Thoracic aorta (tissue), 2 donors: ENCODE measurements at regions not wholly inside any gene's neighbourhood (a gene's known extent, or its start where the extent isn't known, plus 50 kb on each side); places are given as distances from the start of the nearest gene placed in this dataset.

Source experiments
- ATAC-seq: fragments of 150-250 bp; one replicate; pipeline ENCODE4 v1.8.0; 2017; ENCODE audit warnings: low read depth; ENCODE audit not compliant: insufficient number of reproducible peaks, low FRiP score
- DNase-seq: peaks from one replicate; pipeline ENCODE4 v3.0.0-alpha.2; 2020; ENCODE audit warnings: low spot score
- H3K27ac ChIP-seq, 2 donors: fragments of 200-600 bp; sonication (generic); 1 replicate in 1 of 2; 2 replicates in 1 of 2; pipeline ENCODE4 v1.5.1; 2016; ENCODE audit warnings: mild to moderate bottlenecking in 2 of 2, moderate library complexity in 2 of 2
- H3K27me3 ChIP-seq: fragments of 200-600 bp; sonication (generic); replicated peaks from 2 replicates; pipeline ENCODE4 v1.6.0; 2016; ENCODE audit warnings: mild to moderate bottlenecking; ENCODE audit not compliant: insufficient read depth
- H3K36me3 ChIP-seq: fragments of 200-600 bp; sonication (generic); one replicate; pipeline ENCODE4 v1.5.1; 2016
- H3K4me1 ChIP-seq, 2 donors: fragments of 200-600 bp; sonication (generic); 1 replicate in 1 of 2; 2 replicates in 1 of 2; pipeline versions ENCODE4 v1.5.1 to v1.6.0; 2016; ENCODE audit warnings: low read depth in 2 of 2, mild to moderate bottlenecking in 1 of 2; ENCODE audit not compliant: control insufficient read depth in 1 of 2
- H3K4me3 ChIP-seq: fragments of 200-600 bp; sonication (generic); 2 replicates; pipeline ENCODE4 v1.5.1; 2016; ENCODE audit warnings: mild to moderate bottlenecking
- H3K9me3 ChIP-seq: fragments of 200-600 bp; sonication (generic); 2 replicates; pipeline ENCODE4 v1.5.1; 2016
- TF ChIP-seq, protein P1 (sequence below): fragments of 200-600 bp; sonication (generic); IDR thresholded peaks from one replicate; pipeline ENCODE4 v1.5.1; 2019; ENCODE audit warnings: antibody characterized with exemption

DNA sequence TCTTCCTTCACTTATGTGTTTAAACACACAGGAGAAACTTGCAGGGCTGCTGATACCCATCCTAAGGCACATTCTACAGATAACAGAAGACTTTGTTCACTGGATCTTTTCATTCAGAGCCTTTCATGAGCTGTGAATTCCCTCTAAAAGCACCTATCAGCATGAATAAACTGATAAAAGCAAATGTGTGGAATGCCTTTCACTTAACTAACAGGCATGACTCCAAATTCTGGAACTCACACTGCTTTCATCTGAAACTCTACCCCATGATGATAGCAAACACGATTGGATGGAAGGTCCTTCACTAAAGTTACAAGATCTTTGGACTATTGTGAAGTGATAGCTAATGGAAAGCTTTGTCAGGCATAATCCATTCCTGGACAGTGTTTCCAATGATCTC, 457.3 kb downstream of the EFNB2 start:
- Histone ChIP-seq H3K27me3 (no peaks in the 10 kb centered on the region), H3K4me3 (no peak overlapping the region), H3K36me3 (no peaks in the 10 kb centered on the region), H3K4me1 (no peaks in the 10 kb centered on the region), H3K27ac (no peak overlapping the region), H3K9me3 (no peaks in the 10 kb centered on the region)
- DNase-seq (no peak), ATAC-seq (no peak)
- TF ChIP-seq, protein P1, sequence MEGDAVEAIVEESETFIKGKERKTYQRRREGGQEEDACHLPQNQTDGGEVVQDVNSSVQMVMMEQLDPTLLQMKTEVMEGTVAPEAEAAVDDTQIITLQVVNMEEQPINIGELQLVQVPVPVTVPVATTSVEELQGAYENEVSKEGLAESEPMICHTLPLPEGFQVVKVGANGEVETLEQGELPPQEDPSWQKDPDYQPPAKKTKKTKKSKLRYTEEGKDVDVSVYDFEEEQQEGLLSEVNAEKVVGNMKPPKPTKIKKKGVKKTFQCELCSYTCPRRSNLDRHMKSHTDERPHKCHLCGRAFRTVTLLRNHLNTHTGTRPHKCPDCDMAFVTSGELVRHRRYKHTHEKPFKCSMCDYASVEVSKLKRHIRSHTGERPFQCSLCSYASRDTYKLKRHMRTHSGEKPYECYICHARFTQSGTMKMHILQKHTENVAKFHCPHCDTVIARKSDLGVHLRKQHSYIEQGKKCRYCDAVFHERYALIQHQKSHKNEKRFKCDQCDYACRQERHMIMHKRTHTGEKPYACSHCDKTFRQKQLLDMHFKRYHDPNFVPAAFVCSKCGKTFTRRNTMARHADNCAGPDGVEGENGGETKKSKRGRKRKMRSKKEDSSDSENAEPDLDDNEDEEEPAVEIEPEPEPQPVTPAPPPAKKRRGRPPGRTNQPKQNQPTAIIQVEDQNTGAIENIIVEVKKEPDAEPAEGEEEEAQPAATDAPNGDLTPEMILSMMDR: no peak

DNA sequence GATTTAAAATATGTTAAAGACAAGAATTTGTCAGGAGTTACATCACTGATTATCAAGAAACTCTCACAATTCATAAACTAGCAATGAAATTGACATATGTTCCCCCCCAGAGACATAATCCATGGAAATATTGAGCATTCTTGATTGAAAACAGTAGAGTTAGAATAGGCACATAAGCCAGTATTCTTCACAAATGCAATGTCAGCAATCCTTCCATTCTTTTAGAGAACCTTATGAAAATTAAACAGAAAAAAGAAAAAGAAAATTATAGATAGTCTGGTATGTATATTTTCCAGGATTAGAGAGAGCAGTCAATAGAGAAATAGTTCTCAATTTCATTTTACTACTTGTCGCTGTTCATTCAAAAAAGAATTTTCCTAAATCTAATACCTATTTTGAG, 458.4 kb downstream of the EFNB2 start:
- TF ChIP-seq, protein P1: no peak
- H3K4me1 ChIP-seq: no peaks in the 10 kb centered on the region
- H3K27me3 ChIP-seq: no peaks in the 10 kb centered on the region
- DNase-seq (no peak), ATAC-seq (no peak)
- H3K36me3 ChIP-seq: no peaks in the 10 kb centered on the region
- H3K4me3 ChIP-seq: no peak overlapping the region
- no peaks in the 10 kb centered on the region for H3K9me3 ChIP-seq
- no peak overlapping the region for H3K27ac ChIP-seq

DNA sequence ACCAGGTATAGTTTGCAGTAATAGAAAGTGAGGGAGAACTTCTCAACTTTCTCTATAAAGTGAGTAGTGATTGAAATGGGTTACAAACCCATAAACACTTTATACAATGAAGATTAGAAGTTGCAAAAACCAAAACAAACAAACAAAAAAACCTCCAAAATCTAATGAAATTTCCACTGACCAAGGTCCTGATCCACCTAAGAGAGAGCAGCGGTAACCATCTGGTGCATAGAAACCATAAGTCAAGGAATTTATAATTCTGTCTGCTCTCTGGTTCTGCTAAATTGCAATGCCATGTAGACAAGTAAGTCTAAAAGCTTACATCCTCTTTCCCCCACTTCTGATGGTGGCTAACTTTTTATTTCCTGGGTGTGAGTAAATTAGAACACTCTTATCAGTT, 463.4 kb downstream of the EFNB2 start:
- H3K9me3 ChIP-seq: no peaks in the 10 kb centered on the region
- ATAC-seq: no peak
- TF ChIP-seq, protein P1: no peak

DNA sequence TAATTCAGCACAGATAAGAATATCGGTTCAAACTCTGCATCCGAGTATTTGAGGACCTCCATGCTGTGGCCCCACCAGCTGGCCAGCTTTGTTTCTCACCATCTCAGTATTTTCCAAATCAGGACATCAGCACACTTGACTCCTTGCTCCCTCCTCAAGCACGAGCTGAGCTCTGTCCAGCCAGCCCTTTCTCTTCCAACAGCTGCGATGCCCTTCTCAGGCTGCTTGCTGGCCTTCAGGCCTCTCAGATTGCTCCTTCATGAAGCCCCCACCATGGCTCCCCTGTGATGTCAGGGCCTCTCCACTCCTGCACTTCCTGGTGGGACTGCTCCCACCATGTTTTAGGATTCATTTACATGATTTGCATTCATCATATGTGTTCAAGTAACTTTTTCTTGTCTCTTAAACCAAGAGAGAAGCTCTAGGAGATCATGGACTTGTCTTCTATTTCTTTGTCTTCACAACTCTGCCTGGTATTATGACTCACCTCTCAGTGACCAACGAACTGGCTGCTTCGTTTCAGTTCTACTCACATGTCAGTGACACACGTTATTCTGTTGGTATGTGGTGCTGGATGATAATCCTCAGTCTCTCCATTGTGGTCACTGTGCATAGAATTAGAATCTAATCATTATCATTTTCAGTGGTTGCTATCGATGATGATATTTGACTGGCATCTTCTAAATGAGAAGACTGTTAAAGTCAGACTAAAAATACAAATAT, 471.7 kb downstream of the EFNB2 start:
- no peaks in the 10 kb centered on the region for H3K9me3 ChIP-seq
- H3K27me3 ChIP-seq: no peaks in the 10 kb centered on the region
- no peaks in the 10 kb centered on the region for H3K4me1 ChIP-seq
- no peaks in the 10 kb centered on the region for H3K36me3 ChIP-seq
- TF ChIP-seq, protein P1: no peak
- no peak overlapping the region for H3K4me3 ChIP-seq
- H3K27ac ChIP-seq: no peak overlapping the region
- ATAC-seq: no peak
- DNase-seq: no peak

More for the DNA sequence above, 463.4 kb downstream of the EFNB2 start:
- H3K27me3 ChIP-seq: no peaks in the 10 kb centered on the region
- no peaks in the 10 kb centered on the region for H3K4me1 ChIP-seq
- DNase-seq: no peak
- H3K4me3 ChIP-seq: no peak overlapping the region
- no peak overlapping the region for H3K27ac ChIP-seq
- no peaks in the 10 kb centered on the region for H3K36me3 ChIP-seq

DNA sequence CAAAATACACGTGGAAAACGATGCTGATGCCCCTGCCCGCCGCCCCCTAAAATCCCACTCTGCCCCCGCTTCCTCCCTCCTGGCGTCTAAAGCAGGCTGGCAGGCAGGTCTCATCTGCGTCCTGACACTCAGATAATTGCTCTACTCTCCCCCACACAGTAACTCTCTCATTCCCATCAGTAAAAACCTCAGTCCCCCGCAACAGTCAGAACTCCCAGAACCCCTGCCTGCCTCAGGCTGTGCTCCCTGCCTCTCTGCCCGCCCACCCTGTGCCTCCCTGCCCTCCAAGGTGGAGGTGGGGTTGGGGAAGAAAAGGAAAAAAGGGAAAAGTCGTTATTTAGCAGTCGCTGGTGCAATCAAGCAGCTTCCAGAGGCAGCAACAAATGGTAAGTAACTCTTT, 473.7 kb downstream of the EFNB2 start:
- DNase-seq (no peak), ATAC-seq (no peak)
- Histone ChIP-seq H3K36me3 (no peaks in the 10 kb centered on the region), H3K9me3 (no peaks in the 10 kb centered on the region), H3K4me3 (no peak overlapping the region), H3K27ac (no peak overlapping the region), H3K4me1 (no peaks in the 10 kb centered on the region), H3K27me3 (no peaks in the 10 kb centered on the region)
- TF ChIP-seq, protein P1: no peak
